HCT116 (cell line): ENCODE measurements at regions not wholly inside any gene's neighbourhood (a gene's known extent, or its start where the extent isn't known, plus 50 kb on each side); places are given as distances from the start of the nearest gene placed in this dataset.

ENCODE experiments used
- ATAC-seq: fragments of 200-7000 bp; cut with Tn5 transposase; 2 replicates; pipeline ENCODE4 v1.9.1; 2020; ENCODE audit warnings: mild to moderate bottlenecking, moderate library complexity
- BruUV-seq: library from RNA; stranded (reverse); fragments of 400-500 nt; replicated peaks from 2 replicates; lab custom pipeline; 2021; lab: Mats Ljungman, UMichigan
- CTCF ChIA-PET: fragments of 300-600 bp; sonication (Branson Sonifier 250); formaldehyde crosslinking; loops from one replicate; lab custom pipeline; 2021; ENCODE audit warnings: antibody characterized with exemption; lab: Charles Lee
- POLR2A ChIA-PET: fragments of 300-600, 350-600 bp; sonication (Branson Sonifier 250); formaldehyde crosslinking; loops from one replicate; lab custom pipeline; 2021; ENCODE audit warnings: antibody characterized with exemption; lab: Charles Lee
- RAD21 ChIA-PET, 2 experiments: fragments of 300-600 bp; sonication (Branson Sonifier 250); formaldehyde crosslinking; loops; one replicate each; lab custom pipeline; 2023; ENCODE audit warnings: low total read pairs in 2 of 2; ENCODE audit not compliant: uncharacterized antibody in 2 of 2, unreplicated experiment in 2 of 2, low non-redundant PET in 1 of 2; lab: Charles Lee
- DNase-seq: peaks from one replicate; pipeline ENCODE4 v3.0.0-alpha.2; 2010; ENCODE audit warnings: low read depth, low spot score
- H2AFZ ChIP-seq: fragments of 200-600 bp; shearing (Covaris generic), sonication (generic); 2 replicates; pipeline ENCODE4 v1.6.1; 2017; ENCODE audit warnings: low read depth, mixed run types, mixed read lengths, antibody characterized with exemption, low read length; ENCODE audit not compliant: poor library complexity, severe bottlenecking
- H3K27ac ChIP-seq: 2 replicates; pipeline ENCODE4 v1.5.1; 2012; ENCODE audit warnings: low read depth, low read length
- H3K27me3 ChIP-seq: fragments of 200-600 bp; sonication (generic); 2 replicates; pipeline ENCODE4 v1.6.1; 2016; ENCODE audit warnings: mixed run types, low read length, mixed read lengths; ENCODE audit not compliant: insufficient read depth
- H3K36me3 ChIP-seq, 2 experiments: fragments of 200-500 bp in 1 of 2; fragments of 200-600 bp in 1 of 2; sonication (Bioruptor generic) in 1 of 2; sonication (generic) in 1 of 2; 2 replicates each; pipeline versions ENCODE4 v1.5.1 to v1.6.1; 2014 to 2016; ENCODE audit warnings: low read length in 2 of 2, inconsistent platforms in 1 of 2, mixed read lengths in 1 of 2, mixed run types in 1 of 2; ENCODE audit not compliant: insufficient read depth in 2 of 2, control insufficient read depth in 1 of 2
- H3K4me1 ChIP-seq, 2 experiments: fragments of 200-600 bp in 1 of 2; sonication (generic) in 1 of 2; 2 replicates each; pipeline versions ENCODE4 v1.5.1 to v1.6.1; 2012 to 2017; ENCODE audit warnings: low read length in 2 of 2, inconsistent platforms in 1 of 2, mild to moderate bottlenecking in 1 of 2, mixed read lengths in 1 of 2, mixed run types in 1 of 2, moderate library complexity in 1 of 2; ENCODE audit not compliant: insufficient read depth in 2 of 2, control insufficient read depth in 1 of 2
- H3K4me2 ChIP-seq: fragments of 200-600 bp; sonication (generic); 2 replicates; pipeline ENCODE4 v1.6.1; 2017; ENCODE audit warnings: mixed run types, low read length, mixed read lengths
- H3K4me3 ChIP-seq, 2 experiments: fragments of 200-600 bp in 1 of 2; sonication (generic) in 1 of 2; replicated peaks in 1 of 2; 2 replicates each; pipeline ENCODE4 v1.5.1; 2011 to 2016; ENCODE audit warnings: low read length in 2 of 2, control low read depth in 1 of 2, low read depth in 1 of 2, mild to moderate bottlenecking in 1 of 2, mixed read lengths in 1 of 2, mixed run types in 1 of 2
- H3K79me2 ChIP-seq: fragments of 200-600 bp; sonication (generic); 2 replicates; pipeline ENCODE4 v1.6.1; 2017; ENCODE audit warnings: mild to moderate bottlenecking, mixed run types, low read length, moderate library complexity, mixed read lengths; ENCODE audit not compliant: insufficient read depth
- H3K9ac ChIP-seq: fragments of 200-600 bp; sonication (generic); 2 replicates; pipeline ENCODE4 v1.6.1; 2016; ENCODE audit warnings: low read length, mixed read lengths
- H3K9me2 ChIP-seq: fragments of 200-600 bp; sonication (generic), shearing (Covaris generic); 2 replicates; pipeline ENCODE4 v1.6.1; 2017; ENCODE audit warnings: mixed run types, mild to moderate bottlenecking, moderate library complexity; ENCODE audit not compliant: insufficient read depth
- H3K9me3 ChIP-seq, 2 experiments: fragments of 200-500 bp in 1 of 2; fragments of 200-600 bp in 1 of 2; sonication (Bioruptor generic) in 1 of 2; sonication (generic) in 1 of 2; 2 replicates each; pipeline ENCODE4 v1.6.1; 2014 to 2017; ENCODE audit warnings: low read length in 2 of 2, mixed read lengths in 2 of 2, inconsistent platforms in 1 of 2, low read depth in 1 of 2, mild to moderate bottlenecking in 1 of 2, mixed run types in 1 of 2, moderate library complexity in 1 of 2; ENCODE audit not compliant: control insufficient read depth in 1 of 2, insufficient read depth in 1 of 2
- H4K20me1 ChIP-seq: fragments of 200-600 bp; sonication (generic), shearing (Covaris generic); 2 replicates; pipeline ENCODE4 v1.6.1; 2017; ENCODE audit warnings: mixed run types, mild to moderate bottlenecking, moderate library complexity; ENCODE audit not compliant: insufficient read depth
- EGR1 ChIP-seq: IDR thresholded peaks from 2 replicates; pipeline ENCODE4 v1.6.1; 2012; ENCODE audit warnings: low read depth
- EZH2phosphoT487 ChIP-seq: fragments of 200-600 bp; IDR thresholded peaks from 2 replicates; pipeline ENCODE4 v1.6.1; 2018; ENCODE audit warnings: antibody characterized with exemption, borderline replicate concordance
- FOSL1 ChIP-seq: IDR thresholded peaks from 2 replicates; pipeline ENCODE4 v1.6.1; 2012; ENCODE audit warnings: low read depth
- JUND ChIP-seq: IDR thresholded peaks from 2 replicates; pipeline ENCODE4 v1.6.1; 2012
- POLR2AphosphoS5 ChIP-seq: IDR thresholded peaks from 2 replicates; pipeline ENCODE4 v1.6.1; 2011; ENCODE audit warnings: mild to moderate bottlenecking, low read depth, low read length, moderate library complexity
- REST ChIP-seq: IDR thresholded peaks from 2 replicates; pipeline ENCODE4 v1.6.1; 2012; ENCODE audit warnings: low read depth
- SIN3A ChIP-seq: IDR thresholded peaks from 2 replicates; pipeline ENCODE4 v1.6.1; 2012; ENCODE audit warnings: low read depth
- SP1 ChIP-seq: IDR thresholded peaks from 2 replicates; pipeline ENCODE4 v1.6.1; 2012; ENCODE audit warnings: low read depth
- TCF7L2 ChIP-seq: IDR thresholded peaks from 2 replicates; pipeline ENCODE4 v1.7.0; 2011; ENCODE audit warnings: borderline replicate concordance, inconsistent platforms; ENCODE audit not compliant: insufficient read depth, insufficient read length; ENCODE audit errors: extremely low read depth
- YY1 ChIP-seq: IDR thresholded peaks from 2 replicates; pipeline ENCODE4 v1.6.1; 2011; ENCODE audit warnings: low read length, low read depth, moderate library complexity, mild to moderate bottlenecking; ENCODE audit not compliant: insufficient replicate concordance; ENCODE audit errors: extremely low read depth
- ZFX ChIP-seq: fragments of 450-650 bp; IDR thresholded peaks from 2 replicates; pipeline ENCODE4 v1.6.1; 2017
- ZNF274 ChIP-seq: fragments of 200-500 bp; sonication (Bioruptor generic); IDR thresholded peaks from 2 replicates; pipeline ENCODE4 v1.6.1; 2014; ENCODE audit warnings: mild to moderate bottlenecking, low read depth, low read length, inconsistent platforms
- intact Hi-C: fragments of 100-400 bp; cut with micrococcal nuclease; formaldehyde crosslinking; loops from 2 replicates; pipeline ENCODE4 v1.10.0; 2022
- TF ChIP-seq, protein P1 (sequence below): IDR thresholded peaks from 2 replicates; pipeline ENCODE4 v1.6.1; 2012
- TF ChIP-seq, protein P2 (sequence below): IDR thresholded peaks from 2 replicates; pipeline ENCODE4 v1.6.1; 2011; ENCODE audit warnings: mild to moderate bottlenecking, low read length, moderate library complexity; ENCODE audit not compliant: insufficient replicate concordance; ENCODE audit errors: extremely low read depth

DNA sequence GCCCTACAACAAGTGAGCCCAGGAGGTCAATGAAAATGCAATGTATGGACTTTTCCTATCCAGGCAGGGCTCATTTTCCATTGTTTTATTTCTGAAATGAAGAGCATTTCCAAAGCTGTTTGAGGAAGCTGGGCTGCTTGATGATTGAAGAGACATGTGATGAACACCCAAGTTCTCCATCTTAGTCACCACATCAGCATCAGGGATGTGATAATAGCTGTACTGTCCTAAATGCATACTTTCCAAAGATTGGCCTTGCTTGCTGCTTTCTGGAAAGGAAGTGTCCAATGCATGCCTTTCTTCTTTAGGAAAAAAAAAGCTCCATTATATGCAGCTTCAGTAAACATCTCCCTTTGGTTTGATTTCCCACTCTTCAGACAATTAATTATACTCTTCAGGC lies 425.9 kb upstream of the RUNX1 start:
- H3K27ac ChIP-seq: no peak overlapping the region
- H3K4me1 ChIP-seq: peaks cover 6 to 8% of the 10 kb centered on the region in 2 experiments; a peak in 3 of 4 replicates
- no peak overlapping the region for H3K9ac ChIP-seq
- H3K9me3 ChIP-seq: no peaks in the 10 kb centered on the region
- H3K27me3 ChIP-seq: no peaks in the 10 kb centered on the region
- no peak overlapping the region for H3K4me3 ChIP-seq
- ChIA-PET CTCF (no interaction called here), RAD21 (no interaction called here), POLR2A (no interaction called here)
- ATAC-seq (no peak), DNase-seq (no peak)
- no peak overlapping the region for H2AFZ ChIP-seq
- no peak overlapping the region for H3K4me2 ChIP-seq
- H4K20me1 ChIP-seq: no peaks in the 10 kb centered on the region
- no peaks in the 10 kb centered on the region for H3K79me2 ChIP-seq
- BruUV-seq: no TSS peak
- H3K36me3 ChIP-seq: no peaks in the 10 kb centered on the region
- TF ChIP-seq SIN3A (no peak), FOSL1 (no peak), EGR1 (no peak), YY1 (no peak), TCF7L2 (no peak), ZNF274 (no peak), EZH2phosphoT487 (no peak), REST (no peak), JUND (no peak), ZFX (no peak), POLR2AphosphoS5 (no peak), SP1 (no peak)
- TF ChIP-seq, protein P1, sequence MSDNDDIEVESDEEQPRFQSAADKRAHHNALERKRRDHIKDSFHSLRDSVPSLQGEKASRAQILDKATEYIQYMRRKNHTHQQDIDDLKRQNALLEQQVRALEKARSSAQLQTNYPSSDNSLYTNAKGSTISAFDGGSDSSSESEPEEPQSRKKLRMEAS: no peak
- TF ChIP-seq, protein P2, sequence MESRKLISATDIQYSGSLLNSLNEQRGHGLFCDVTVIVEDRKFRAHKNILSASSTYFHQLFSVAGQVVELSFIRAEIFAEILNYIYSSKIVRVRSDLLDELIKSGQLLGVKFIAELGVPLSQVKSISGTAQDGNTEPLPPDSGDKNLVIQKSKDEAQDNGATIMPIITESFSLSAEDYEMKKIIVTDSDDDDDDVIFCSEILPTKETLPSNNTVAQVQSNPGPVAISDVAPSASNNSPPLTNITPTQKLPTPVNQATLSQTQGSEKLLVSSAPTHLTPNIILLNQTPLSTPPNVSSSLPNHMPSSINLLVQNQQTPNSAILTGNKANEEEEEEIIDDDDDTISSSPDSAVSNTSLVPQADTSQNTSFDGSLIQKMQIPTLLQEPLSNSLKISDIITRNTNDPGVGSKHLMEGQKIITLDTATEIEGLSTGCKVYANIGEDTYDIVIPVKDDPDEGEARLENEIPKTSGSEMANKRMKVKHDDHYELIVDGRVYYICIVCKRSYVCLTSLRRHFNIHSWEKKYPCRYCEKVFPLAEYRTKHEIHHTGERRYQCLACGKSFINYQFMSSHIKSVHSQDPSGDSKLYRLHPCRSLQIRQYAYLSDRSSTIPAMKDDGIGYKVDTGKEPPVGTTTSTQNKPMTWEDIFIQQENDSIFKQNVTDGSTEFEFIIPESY: no peak
- intact Hi-C loops: no loop called here
- no peaks in the 10 kb centered on the region for H3K9me2 ChIP-seq
